HCT116 (cell line): ENCODE measurements at regions not wholly inside any gene's neighbourhood (a gene's known extent, or its start where the extent isn't known, plus 50 kb on each side); places are given as distances from the start of the nearest gene placed in this dataset.

Source experiments
- ATAC-seq: fragments of 200-7000 bp; cut with Tn5 transposase; 2 replicates; pipeline ENCODE4 v1.9.1; 2020; ENCODE audit warnings: mild to moderate bottlenecking, moderate library complexity
- BruUV-seq: library from RNA; stranded (reverse); fragments of 400-500 nt; replicated peaks from 2 replicates; lab custom pipeline; 2021; lab: Mats Ljungman, UMichigan
- CTCF ChIA-PET: fragments of 300-600 bp; sonication (Branson Sonifier 250); formaldehyde crosslinking; loops from one replicate; lab custom pipeline; 2021; ENCODE audit warnings: antibody characterized with exemption; lab: Charles Lee
- POLR2A ChIA-PET: fragments of 300-600, 350-600 bp; sonication (Branson Sonifier 250); formaldehyde crosslinking; loops from one replicate; lab custom pipeline; 2021; ENCODE audit warnings: antibody characterized with exemption; lab: Charles Lee
- RAD21 ChIA-PET, 2 experiments: fragments of 300-600 bp; sonication (Branson Sonifier 250); formaldehyde crosslinking; loops; one replicate each; lab custom pipeline; 2023; ENCODE audit warnings: low total read pairs in 2 of 2; ENCODE audit not compliant: uncharacterized antibody in 2 of 2, unreplicated experiment in 2 of 2, low non-redundant PET in 1 of 2; lab: Charles Lee
- DNase-seq: peaks from one replicate; pipeline ENCODE4 v3.0.0-alpha.2; 2010; ENCODE audit warnings: low read depth, low spot score
- H2AFZ ChIP-seq: fragments of 200-600 bp; shearing (Covaris generic), sonication (generic); 2 replicates; pipeline ENCODE4 v1.6.1; 2017; ENCODE audit warnings: low read depth, mixed run types, mixed read lengths, antibody characterized with exemption, low read length; ENCODE audit not compliant: poor library complexity, severe bottlenecking
- H3K27ac ChIP-seq: 2 replicates; pipeline ENCODE4 v1.5.1; 2012; ENCODE audit warnings: low read depth, low read length
- H3K27me3 ChIP-seq: fragments of 200-600 bp; sonication (generic); 2 replicates; pipeline ENCODE4 v1.6.1; 2016; ENCODE audit warnings: mixed run types, low read length, mixed read lengths; ENCODE audit not compliant: insufficient read depth
- H3K36me3 ChIP-seq, 2 experiments: fragments of 200-500 bp in 1 of 2; fragments of 200-600 bp in 1 of 2; sonication (Bioruptor generic) in 1 of 2; sonication (generic) in 1 of 2; 2 replicates each; pipeline versions ENCODE4 v1.5.1 to v1.6.1; 2014 to 2016; ENCODE audit warnings: low read length in 2 of 2, inconsistent platforms in 1 of 2, mixed read lengths in 1 of 2, mixed run types in 1 of 2; ENCODE audit not compliant: insufficient read depth in 2 of 2, control insufficient read depth in 1 of 2
- H3K4me1 ChIP-seq, 2 experiments: fragments of 200-600 bp in 1 of 2; sonication (generic) in 1 of 2; 2 replicates each; pipeline versions ENCODE4 v1.5.1 to v1.6.1; 2012 to 2017; ENCODE audit warnings: low read length in 2 of 2, inconsistent platforms in 1 of 2, mild to moderate bottlenecking in 1 of 2, mixed read lengths in 1 of 2, mixed run types in 1 of 2, moderate library complexity in 1 of 2; ENCODE audit not compliant: insufficient read depth in 2 of 2, control insufficient read depth in 1 of 2
- H3K4me2 ChIP-seq: fragments of 200-600 bp; sonication (generic); 2 replicates; pipeline ENCODE4 v1.6.1; 2017; ENCODE audit warnings: mixed run types, low read length, mixed read lengths
- H3K4me3 ChIP-seq, 2 experiments: fragments of 200-600 bp in 1 of 2; sonication (generic) in 1 of 2; replicated peaks in 1 of 2; 2 replicates each; pipeline ENCODE4 v1.5.1; 2011 to 2016; ENCODE audit warnings: low read length in 2 of 2, control low read depth in 1 of 2, low read depth in 1 of 2, mild to moderate bottlenecking in 1 of 2, mixed read lengths in 1 of 2, mixed run types in 1 of 2
- H3K79me2 ChIP-seq: fragments of 200-600 bp; sonication (generic); 2 replicates; pipeline ENCODE4 v1.6.1; 2017; ENCODE audit warnings: mild to moderate bottlenecking, mixed run types, low read length, moderate library complexity, mixed read lengths; ENCODE audit not compliant: insufficient read depth
- H3K9ac ChIP-seq: fragments of 200-600 bp; sonication (generic); 2 replicates; pipeline ENCODE4 v1.6.1; 2016; ENCODE audit warnings: low read length, mixed read lengths
- H3K9me2 ChIP-seq: fragments of 200-600 bp; sonication (generic), shearing (Covaris generic); 2 replicates; pipeline ENCODE4 v1.6.1; 2017; ENCODE audit warnings: mixed run types, mild to moderate bottlenecking, moderate library complexity; ENCODE audit not compliant: insufficient read depth
- H3K9me3 ChIP-seq, 2 experiments: fragments of 200-500 bp in 1 of 2; fragments of 200-600 bp in 1 of 2; sonication (Bioruptor generic) in 1 of 2; sonication (generic) in 1 of 2; 2 replicates each; pipeline ENCODE4 v1.6.1; 2014 to 2017; ENCODE audit warnings: low read length in 2 of 2, mixed read lengths in 2 of 2, inconsistent platforms in 1 of 2, low read depth in 1 of 2, mild to moderate bottlenecking in 1 of 2, mixed run types in 1 of 2, moderate library complexity in 1 of 2; ENCODE audit not compliant: control insufficient read depth in 1 of 2, insufficient read depth in 1 of 2
- H4K20me1 ChIP-seq: fragments of 200-600 bp; sonication (generic), shearing (Covaris generic); 2 replicates; pipeline ENCODE4 v1.6.1; 2017; ENCODE audit warnings: mixed run types, mild to moderate bottlenecking, moderate library complexity; ENCODE audit not compliant: insufficient read depth
- CBX3 ChIP-seq: IDR thresholded peaks from 2 replicates; pipeline ENCODE4 v1.6.1; 2012; ENCODE audit warnings: low read depth
- CEBPB ChIP-seq: IDR thresholded peaks from 2 replicates; pipeline ENCODE4 v1.6.1; 2012; ENCODE audit warnings: low read depth
- EGR1 ChIP-seq: IDR thresholded peaks from 2 replicates; pipeline ENCODE4 v1.6.1; 2012; ENCODE audit warnings: low read depth
- ELF1 ChIP-seq: IDR thresholded peaks from 2 replicates; pipeline ENCODE4 v1.6.1; 2012; ENCODE audit warnings: low read depth, borderline replicate concordance
- EZH2 ChIP-seq: fragments of 200-600 bp; sonication (generic); IDR thresholded peaks from 2 replicates; pipeline ENCODE4 v1.6.1; 2017; ENCODE audit warnings: antibody characterized with exemption, mixed run types
- EZH2phosphoT487 ChIP-seq: fragments of 200-600 bp; IDR thresholded peaks from 2 replicates; pipeline ENCODE4 v1.6.1; 2018; ENCODE audit warnings: antibody characterized with exemption, borderline replicate concordance
- FOSL1 ChIP-seq: IDR thresholded peaks from 2 replicates; pipeline ENCODE4 v1.6.1; 2012; ENCODE audit warnings: low read depth
- JUND ChIP-seq: IDR thresholded peaks from 2 replicates; pipeline ENCODE4 v1.6.1; 2012
- POLR2A ChIP-seq: IDR thresholded peaks from 2 replicates; pipeline ENCODE4 v1.7.0; 2011; ENCODE audit warnings: borderline replicate concordance; ENCODE audit not compliant: insufficient read depth, insufficient read length; ENCODE audit errors: extremely low read depth
- POLR2AphosphoS5 ChIP-seq: IDR thresholded peaks from 2 replicates; pipeline ENCODE4 v1.6.1; 2011; ENCODE audit warnings: mild to moderate bottlenecking, low read depth, low read length, moderate library complexity
- RAD21 ChIP-seq: IDR thresholded peaks from 2 replicates; pipeline ENCODE4 v1.6.1; 2012; ENCODE audit warnings: low read depth, mild to moderate bottlenecking
- SRF ChIP-seq: IDR thresholded peaks from 2 replicates; pipeline ENCODE4 v1.6.1; 2012; ENCODE audit warnings: low read depth
- TCF7L2 ChIP-seq: IDR thresholded peaks from 2 replicates; pipeline ENCODE4 v1.7.0; 2011; ENCODE audit warnings: borderline replicate concordance, inconsistent platforms; ENCODE audit not compliant: insufficient read depth, insufficient read length; ENCODE audit errors: extremely low read depth
- YY1 ChIP-seq: IDR thresholded peaks from 2 replicates; pipeline ENCODE4 v1.6.1; 2011; ENCODE audit warnings: low read length, low read depth, moderate library complexity, mild to moderate bottlenecking; ENCODE audit not compliant: insufficient replicate concordance; ENCODE audit errors: extremely low read depth
- ZBTB33 ChIP-seq: IDR thresholded peaks from 2 replicates; pipeline ENCODE4 v1.6.1; 2011; ENCODE audit warnings: mild to moderate bottlenecking, low read length, moderate library complexity; ENCODE audit not compliant: insufficient replicate concordance; ENCODE audit errors: extremely low read depth
- ZFX ChIP-seq: fragments of 450-650 bp; IDR thresholded peaks from 2 replicates; pipeline ENCODE4 v1.6.1; 2017
- ZNF274 ChIP-seq: fragments of 200-500 bp; sonication (Bioruptor generic); IDR thresholded peaks from 2 replicates; pipeline ENCODE4 v1.6.1; 2014; ENCODE audit warnings: mild to moderate bottlenecking, low read depth, low read length, inconsistent platforms
- intact Hi-C: fragments of 100-400 bp; cut with micrococcal nuclease; formaldehyde crosslinking; loops from 2 replicates; pipeline ENCODE4 v1.10.0; 2022
- TF ChIP-seq, protein P1 (sequence below): IDR thresholded peaks from 2 replicates; pipeline ENCODE4 v1.6.1; 2012; ENCODE audit warnings: low read depth
- TF ChIP-seq, protein P2 (sequence below): IDR thresholded peaks from 2 replicates; pipeline ENCODE4 v1.6.1; 2012
- TF ChIP-seq, protein P3 (sequence below), 3 experiments: fragments of 200-600 bp in 1 of 3; sonication (generic) in 1 of 3; IDR thresholded peaks in 2 of 3; conservative IDR thresholded peaks in 1 of 3; 2 replicates each; pipeline ENCODE4 v1.5.1; 2012 to 2017; ENCODE audit warnings: low read depth in 2 of 3, low read length in 2 of 3, antibody characterized with exemption in 1 of 3, borderline replicate concordance in 1 of 3, control low read depth in 1 of 3, mild to moderate bottlenecking in 1 of 3, mixed read lengths in 1 of 3, mixed run types in 1 of 3, moderate library complexity in 1 of 3; ENCODE audit not compliant: insufficient read depth in 1 of 3

DNA sequence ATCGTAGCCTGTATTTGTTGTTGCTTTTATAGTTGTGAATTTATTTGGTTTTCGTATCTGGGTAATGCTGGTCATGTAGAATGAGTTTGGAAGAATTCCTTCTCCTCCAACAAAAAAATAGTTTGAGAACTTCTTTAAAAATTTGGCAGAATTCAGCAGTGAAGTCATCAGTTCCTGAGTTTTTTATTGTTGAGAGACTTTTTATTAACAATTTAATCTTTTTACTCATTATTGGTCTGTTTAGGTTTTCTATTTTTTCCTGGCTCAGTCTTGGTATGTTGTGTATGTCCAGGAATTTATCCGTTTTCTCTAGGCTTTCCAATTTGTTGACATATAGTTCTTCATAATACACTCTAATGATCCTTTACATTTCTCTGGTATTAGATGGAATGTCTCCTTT, 1613.3 kb upstream of the PIK3C3 start:
- H2AFZ ChIP-seq = no peak overlapping the region
- ChIA-PET POLR2A (no interaction called here), RAD21 (no interaction called here), CTCF (no interaction called here)
- H3K9me2 ChIP-seq = no peaks in the 10 kb centered on the region
- intact Hi-C loops = no loop called here
- ATAC-seq (no peak), DNase-seq (no peak)
- H3K36me3 ChIP-seq = no peaks in the 10 kb centered on the region
- no peak overlapping the region for H3K4me2 ChIP-seq
- no peak overlapping the region for H3K27ac ChIP-seq
- H3K4me3 ChIP-seq = no peak overlapping the region
- BruUV-seq = no TSS peak
- H3K4me1 ChIP-seq = no peaks in the 10 kb centered on the region
- H4K20me1 ChIP-seq = no peaks in the 10 kb centered on the region
- H3K79me2 ChIP-seq = no peaks in the 10 kb centered on the region
- TF ChIP-seq, protein P1, sequence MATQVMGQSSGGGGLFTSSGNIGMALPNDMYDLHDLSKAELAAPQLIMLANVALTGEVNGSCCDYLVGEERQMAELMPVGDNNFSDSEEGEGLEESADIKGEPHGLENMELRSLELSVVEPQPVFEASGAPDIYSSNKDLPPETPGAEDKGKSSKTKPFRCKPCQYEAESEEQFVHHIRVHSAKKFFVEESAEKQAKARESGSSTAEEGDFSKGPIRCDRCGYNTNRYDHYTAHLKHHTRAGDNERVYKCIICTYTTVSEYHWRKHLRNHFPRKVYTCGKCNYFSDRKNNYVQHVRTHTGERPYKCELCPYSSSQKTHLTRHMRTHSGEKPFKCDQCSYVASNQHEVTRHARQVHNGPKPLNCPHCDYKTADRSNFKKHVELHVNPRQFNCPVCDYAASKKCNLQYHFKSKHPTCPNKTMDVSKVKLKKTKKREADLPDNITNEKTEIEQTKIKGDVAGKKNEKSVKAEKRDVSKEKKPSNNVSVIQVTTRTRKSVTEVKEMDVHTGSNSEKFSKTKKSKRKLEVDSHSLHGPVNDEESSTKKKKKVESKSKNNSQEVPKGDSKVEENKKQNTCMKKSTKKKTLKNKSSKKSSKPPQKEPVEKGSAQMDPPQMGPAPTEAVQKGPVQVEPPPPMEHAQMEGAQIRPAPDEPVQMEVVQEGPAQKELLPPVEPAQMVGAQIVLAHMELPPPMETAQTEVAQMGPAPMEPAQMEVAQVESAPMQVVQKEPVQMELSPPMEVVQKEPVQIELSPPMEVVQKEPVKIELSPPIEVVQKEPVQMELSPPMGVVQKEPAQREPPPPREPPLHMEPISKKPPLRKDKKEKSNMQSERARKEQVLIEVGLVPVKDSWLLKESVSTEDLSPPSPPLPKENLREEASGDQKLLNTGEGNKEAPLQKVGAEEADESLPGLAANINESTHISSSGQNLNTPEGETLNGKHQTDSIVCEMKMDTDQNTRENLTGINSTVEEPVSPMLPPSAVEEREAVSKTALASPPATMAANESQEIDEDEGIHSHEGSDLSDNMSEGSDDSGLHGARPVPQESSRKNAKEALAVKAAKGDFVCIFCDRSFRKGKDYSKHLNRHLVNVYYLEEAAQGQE = no peak
- TF ChIP-seq CBX3 (no peak), EGR1 (no peak), EZH2 (no peak), ZFX (no peak), SRF (no peak), ELF1 (no peak), RAD21 (no peak), TCF7L2 (no peak), POLR2A (no peak), YY1 (no peak), ZBTB33 (no peak), EZH2phosphoT487 (no peak), CEBPB (no peak), POLR2AphosphoS5 (no peak), FOSL1 (no peak), JUND (no peak), ZNF274 (no peak)
- TF ChIP-seq, protein P2, sequence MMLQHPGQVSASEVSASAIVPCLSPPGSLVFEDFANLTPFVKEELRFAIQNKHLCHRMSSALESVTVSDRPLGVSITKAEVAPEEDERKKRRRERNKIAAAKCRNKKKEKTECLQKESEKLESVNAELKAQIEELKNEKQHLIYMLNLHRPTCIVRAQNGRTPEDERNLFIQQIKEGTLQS = no peak
- TF ChIP-seq, protein P3, sequence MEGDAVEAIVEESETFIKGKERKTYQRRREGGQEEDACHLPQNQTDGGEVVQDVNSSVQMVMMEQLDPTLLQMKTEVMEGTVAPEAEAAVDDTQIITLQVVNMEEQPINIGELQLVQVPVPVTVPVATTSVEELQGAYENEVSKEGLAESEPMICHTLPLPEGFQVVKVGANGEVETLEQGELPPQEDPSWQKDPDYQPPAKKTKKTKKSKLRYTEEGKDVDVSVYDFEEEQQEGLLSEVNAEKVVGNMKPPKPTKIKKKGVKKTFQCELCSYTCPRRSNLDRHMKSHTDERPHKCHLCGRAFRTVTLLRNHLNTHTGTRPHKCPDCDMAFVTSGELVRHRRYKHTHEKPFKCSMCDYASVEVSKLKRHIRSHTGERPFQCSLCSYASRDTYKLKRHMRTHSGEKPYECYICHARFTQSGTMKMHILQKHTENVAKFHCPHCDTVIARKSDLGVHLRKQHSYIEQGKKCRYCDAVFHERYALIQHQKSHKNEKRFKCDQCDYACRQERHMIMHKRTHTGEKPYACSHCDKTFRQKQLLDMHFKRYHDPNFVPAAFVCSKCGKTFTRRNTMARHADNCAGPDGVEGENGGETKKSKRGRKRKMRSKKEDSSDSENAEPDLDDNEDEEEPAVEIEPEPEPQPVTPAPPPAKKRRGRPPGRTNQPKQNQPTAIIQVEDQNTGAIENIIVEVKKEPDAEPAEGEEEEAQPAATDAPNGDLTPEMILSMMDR (IDR thresholded peaks at IDR 0.05 in 2 of 3, conservative IDR thresholded peaks at IDR 0.05 in 1 of 3; ENCODE audit: borderline replicate concordance in 1 of 3, insufficient read depth in 1 of 3, low read depth in 2 of 3, low read length in 2 of 3) = no peak
- peaks cover 0 to 3% of the 10 kb centered on the region in 2 experiments; a peak in 1 of 4 replicates for H3K9me3 ChIP-seq
- no peak overlapping the region for H3K9ac ChIP-seq
- no peaks in the 10 kb centered on the region for H3K27me3 ChIP-seq
